ENCODE measurements at regions not wholly inside any gene's neighbourhood (a gene's known extent, or its start where the extent isn't known, plus 50 kb on each side); places are given as distances from the start of the nearest gene placed in this dataset.

- H3K36me3 Mint-ChIP-seq (ENCODE audit: low read depth), result no peaks in the 10 kb centered on the region
- no peak for ATAC-seq (ENCODE audit: low read depth)
- TF ChIP-seq, protein P1, sequence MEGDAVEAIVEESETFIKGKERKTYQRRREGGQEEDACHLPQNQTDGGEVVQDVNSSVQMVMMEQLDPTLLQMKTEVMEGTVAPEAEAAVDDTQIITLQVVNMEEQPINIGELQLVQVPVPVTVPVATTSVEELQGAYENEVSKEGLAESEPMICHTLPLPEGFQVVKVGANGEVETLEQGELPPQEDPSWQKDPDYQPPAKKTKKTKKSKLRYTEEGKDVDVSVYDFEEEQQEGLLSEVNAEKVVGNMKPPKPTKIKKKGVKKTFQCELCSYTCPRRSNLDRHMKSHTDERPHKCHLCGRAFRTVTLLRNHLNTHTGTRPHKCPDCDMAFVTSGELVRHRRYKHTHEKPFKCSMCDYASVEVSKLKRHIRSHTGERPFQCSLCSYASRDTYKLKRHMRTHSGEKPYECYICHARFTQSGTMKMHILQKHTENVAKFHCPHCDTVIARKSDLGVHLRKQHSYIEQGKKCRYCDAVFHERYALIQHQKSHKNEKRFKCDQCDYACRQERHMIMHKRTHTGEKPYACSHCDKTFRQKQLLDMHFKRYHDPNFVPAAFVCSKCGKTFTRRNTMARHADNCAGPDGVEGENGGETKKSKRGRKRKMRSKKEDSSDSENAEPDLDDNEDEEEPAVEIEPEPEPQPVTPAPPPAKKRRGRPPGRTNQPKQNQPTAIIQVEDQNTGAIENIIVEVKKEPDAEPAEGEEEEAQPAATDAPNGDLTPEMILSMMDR (IDR thresholded peaks at IDR 0.05), result no peak
- no peak overlapping the region for H3K4me3 Mint-ChIP-seq
- H3K9me3 Mint-ChIP-seq, result no peaks in the 10 kb centered on the region
- no peaks in the 10 kb centered on the region for H3K4me1 Mint-ChIP-seq
- ChIA-PET POLR2A (no interaction called here), CTCF (no interaction called here)
- H3K27ac Mint-ChIP-seq, result no peak overlapping the region
- intact Hi-C loops (cut with micrococcal nuclease), result no loop called here
- DNase-seq, result no peak
- peaks cover 6% of the 10 kb centered on the region for H3K27me3 Mint-ChIP-seq
Observed at GRCh38 chr2:71802556-71802955, 345.1 kb downstream of the CYP26B1 start.

DNA sequence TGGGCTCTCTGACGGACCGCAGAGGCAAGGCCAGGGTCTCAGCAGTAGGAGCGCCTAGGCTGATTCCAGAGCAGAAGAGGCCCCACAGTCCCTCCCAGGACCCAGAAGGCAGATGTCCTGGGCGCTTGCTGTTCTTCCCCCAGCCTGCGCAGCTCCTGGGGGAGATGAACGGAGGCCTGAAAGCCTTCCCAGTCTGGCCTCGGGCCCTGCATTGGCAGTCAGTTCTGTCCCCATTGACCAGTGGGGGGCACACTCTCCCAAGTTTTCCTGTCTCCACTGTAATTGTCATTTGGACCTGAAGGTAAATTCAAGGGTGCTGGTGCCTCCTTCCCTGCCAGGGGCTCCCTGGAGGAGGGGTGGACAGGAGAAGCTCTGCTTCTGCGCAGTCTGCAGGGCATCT lies 345.7 kb downstream of the CYP26B1 start:
- ChIA-PET POLR2A (no interaction called here), CTCF (no interaction called here)
- intact Hi-C loops (cut with micrococcal nuclease), result no loop called here
- ATAC-seq (ENCODE audit: low read depth), result no peak
- Mint-ChIP-seq H3K27me3 (peaks cover 6% of the 10 kb centered on the region), H3K4me1 (no peaks in the 10 kb centered on the region), H3K4me3 (no peak overlapping the region), H3K27ac (no peak overlapping the region), H3K9me3 (no peaks in the 10 kb centered on the region), H3K36me3 (ENCODE audit: low read depth) (no peaks in the 10 kb centered on the region)
- no peak for DNase-seq
- TF ChIP-seq, protein P1 (IDR thresholded peaks at IDR 0.05), result no peak

DNA sequence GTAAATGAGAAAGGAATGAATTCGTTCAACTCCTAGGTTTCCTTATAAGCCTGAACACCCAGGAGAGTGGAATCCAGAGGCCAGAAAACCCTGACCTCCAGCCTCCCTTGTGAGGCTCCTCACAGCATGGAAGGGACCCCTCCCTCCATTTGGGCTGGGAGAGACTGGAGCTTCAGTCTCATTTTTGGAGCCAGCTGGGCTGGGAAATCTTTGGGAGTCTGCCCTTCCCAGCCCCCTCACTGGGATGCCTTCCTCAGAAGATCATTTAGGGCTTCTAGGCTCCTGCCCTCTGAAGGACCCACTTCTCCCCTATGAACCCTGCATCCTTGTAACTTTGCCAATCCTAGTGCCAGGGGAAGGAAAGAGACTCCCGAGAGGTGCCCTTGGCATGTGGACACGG lies 346.1 kb downstream of the CYP26B1 start:
- POLR2A ChIA-PET, result no interaction called here
- intact Hi-C loops (cut with micrococcal nuclease), result no loop called here
- Mint-ChIP-seq H3K4me3 (no peak overlapping the region), H3K4me1 (no peaks in the 10 kb centered on the region), H3K9me3 (no peaks in the 10 kb centered on the region), H3K27me3 (peaks cover 6% of the 10 kb centered on the region), H3K36me3 (ENCODE audit: low read depth) (no peaks in the 10 kb centered on the region), H3K27ac (no peak overlapping the region)
- no peak for ATAC-seq (ENCODE audit: low read depth)
- no peak for DNase-seq
- CTCF ChIA-PET, result no interaction called here
- TF ChIP-seq, protein P1 (IDR thresholded peaks at IDR 0.05), result no peak

GRCh38 chr2:71800851-71801250 lies 346.8 kb downstream of the CYP26B1 start:
- no peak for DNase-seq
- Mint-ChIP-seq H3K4me1 (no peaks in the 10 kb centered on the region), H3K27ac (no peak overlapping the region), H3K27me3 (peaks cover 6% of the 10 kb centered on the region), H3K36me3 (ENCODE audit: low read depth) (no peaks in the 10 kb centered on the region), H3K4me3 (no peak overlapping the region), H3K9me3 (no peaks in the 10 kb centered on the region)
- no peak for ATAC-seq (ENCODE audit: low read depth)
- CTCF ChIA-PET, result no interaction called here
- intact Hi-C loops (cut with micrococcal nuclease), result no loop called here
- TF ChIP-seq, protein P1 (IDR thresholded peaks at IDR 0.05), result no peak
- POLR2A ChIA-PET, result no interaction called here

DNA sequence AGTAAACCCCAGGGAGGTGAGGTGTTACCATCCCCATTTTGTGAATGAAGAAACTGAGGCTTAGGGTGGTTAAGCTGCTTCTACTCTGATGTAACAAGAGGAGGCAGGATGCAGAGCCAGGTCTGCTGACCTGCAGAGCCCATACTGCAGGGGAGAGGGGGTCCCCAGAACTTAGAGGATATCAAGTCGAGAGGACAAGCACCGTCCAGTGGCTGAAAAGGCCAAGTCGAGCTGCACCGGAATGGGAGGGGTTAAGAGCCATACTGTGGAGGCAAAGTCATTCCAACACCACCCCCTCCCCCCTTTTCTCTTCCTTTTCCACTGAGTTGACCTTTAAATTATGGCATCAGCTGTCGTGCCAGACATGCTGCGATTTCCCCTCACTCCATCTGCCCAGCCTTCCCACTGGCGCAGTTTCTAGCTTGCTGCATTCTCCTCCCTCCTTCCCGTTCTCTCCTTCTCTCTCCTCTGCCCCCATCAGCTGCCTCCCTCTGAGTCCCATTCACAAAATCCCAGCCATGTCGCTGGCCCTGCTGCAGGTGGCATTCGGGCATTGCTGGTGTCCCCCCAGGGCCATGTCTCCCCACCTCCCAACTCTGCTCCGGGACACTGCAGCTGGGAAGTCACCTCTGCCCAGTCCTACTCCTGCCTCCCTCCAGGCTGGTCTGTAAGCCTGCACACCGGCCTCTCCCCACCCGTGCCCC lies 346.9 kb downstream of the DYSF start:
- Mint-ChIP-seq H3K27me3 (peaks cover 6% of the 10 kb centered on the region), H3K4me3 (no peak overlapping the region), H3K36me3 (ENCODE audit: low read depth) (no peaks in the 10 kb centered on the region), H3K4me1 (no peaks in the 10 kb centered on the region), H3K9me3 (no peaks in the 10 kb centered on the region), H3K27ac (no peak overlapping the region)
- ChIA-PET POLR2A (no interaction called here), CTCF (no interaction called here)
- intact Hi-C loops (cut with micrococcal nuclease), result no loop called here
- DNase-seq (no peak), ATAC-seq (ENCODE audit: low read depth) (no peak)
- TF ChIP-seq, protein P1 (IDR thresholded peaks at IDR 0.05), result no peak

Measured in activated B cell treated with CpG ODN at 0.5 μM for 24 hours (primary cell).